Activated CD8-positive, alpha-beta memory T cell treated with anti-CD3 and anti-CD28 coated beads for 48 hours (primary cell): ENCODE measurements at regions not wholly inside any gene's neighbourhood (a gene's known extent, or its start where the extent isn't known, plus 50 kb on each side); places are given as distances from the start of the nearest gene placed in this dataset.
A peak's percentile ranks its signal among the peaks of the same experiment; 100 is the strongest.
"Not testable (repeated sequence)": the region's sequence is repeated elsewhere in the genome, so short reads cannot be mapped to it uniquely, and the experiment has no call there.

Source experiments
- DNase-seq, 3 experiments: peaks; one replicate each; pipeline ENCODE4 v3.0.0-alpha.2; 2020; ENCODE audit warnings: low read depth in 2 of 3, low spot score in 2 of 3

DNA sequence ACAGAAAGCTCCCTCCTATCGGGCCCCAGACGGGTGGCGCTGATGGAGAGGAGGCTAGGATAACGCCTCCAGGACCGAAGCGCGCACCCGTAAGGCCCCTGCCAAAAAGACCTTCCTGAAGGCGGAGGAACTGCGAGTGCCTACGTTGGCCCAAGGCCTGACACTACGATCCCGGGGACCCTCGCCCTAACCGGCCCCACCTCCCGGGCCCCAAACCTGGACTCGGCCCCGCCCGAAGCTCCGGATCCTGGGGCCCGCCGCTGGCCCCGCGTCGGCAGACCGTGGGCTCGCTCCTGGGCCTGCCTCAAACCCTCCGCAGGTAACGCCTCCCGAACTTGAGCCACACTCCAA lies 53.6 kb upstream of the ROPN1B start:
- peak in 1 of 3 experiments; percentile 3 for DNase-seq

DNA sequence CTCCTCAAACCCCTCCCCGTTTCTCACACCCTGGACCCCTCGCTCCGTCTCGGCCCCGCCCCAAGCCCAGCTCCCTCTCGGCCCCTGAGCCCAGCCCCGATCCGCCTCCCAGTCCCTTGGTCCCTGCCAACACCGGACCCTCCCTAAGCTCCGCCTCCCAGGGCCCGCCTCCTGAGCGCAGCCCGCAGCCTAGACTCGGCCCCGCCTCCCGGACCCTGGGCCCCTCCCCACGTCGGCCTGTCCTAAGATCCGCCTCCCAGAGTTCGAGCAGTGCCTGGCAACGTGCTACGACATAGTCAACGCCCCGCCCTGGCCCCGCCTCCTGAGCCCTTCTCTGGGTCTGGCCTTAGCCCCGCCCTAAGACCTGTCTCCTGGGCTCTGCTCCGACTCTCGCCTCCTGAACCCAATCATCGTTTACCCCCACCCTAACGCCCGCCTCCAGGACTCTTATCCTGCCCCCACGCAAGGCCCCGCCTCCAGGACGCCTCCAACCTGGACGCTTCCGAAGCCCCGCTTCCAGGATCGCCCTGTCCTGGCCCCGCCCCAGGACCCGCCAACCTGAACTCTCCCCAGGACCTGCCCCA lies 53.1 kb upstream of the ROPN1B start:
- peak; percentile 86 to 98 (median 93) for DNase-seq

DNA sequence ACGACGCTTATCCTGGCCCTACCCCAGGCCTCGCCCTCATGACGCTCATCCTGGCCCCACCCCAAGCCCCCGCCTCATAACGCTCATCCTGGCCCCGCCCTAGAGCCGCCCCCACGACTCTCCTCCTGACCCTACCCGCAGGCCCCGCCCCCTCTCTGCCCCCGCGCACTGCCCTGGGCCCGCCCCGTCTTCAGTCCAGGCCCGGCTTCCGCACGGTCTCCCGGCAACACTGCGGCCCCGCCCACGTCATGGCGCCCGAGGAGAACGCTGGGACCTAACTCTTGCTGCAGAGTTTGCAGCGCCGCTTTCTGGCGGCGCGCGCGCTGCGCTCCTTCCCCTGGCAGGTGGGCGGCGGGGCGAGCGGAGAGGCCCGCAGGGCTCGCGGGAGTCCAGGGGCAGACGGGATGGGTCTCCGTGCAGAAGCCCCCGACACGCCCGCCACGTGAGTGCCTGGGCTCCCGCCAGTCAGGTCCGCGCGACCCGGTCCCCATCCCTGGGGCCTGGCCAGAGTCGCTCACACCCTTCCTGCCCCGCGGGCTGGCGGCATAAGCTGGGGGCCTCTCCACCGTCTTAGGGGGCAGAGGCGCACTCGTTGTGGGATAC lies 52.5 kb upstream of the ROPN1B start:
- DNase-seq, result peak in 2 of 3 experiments; percentile 81 to 87

DNA sequence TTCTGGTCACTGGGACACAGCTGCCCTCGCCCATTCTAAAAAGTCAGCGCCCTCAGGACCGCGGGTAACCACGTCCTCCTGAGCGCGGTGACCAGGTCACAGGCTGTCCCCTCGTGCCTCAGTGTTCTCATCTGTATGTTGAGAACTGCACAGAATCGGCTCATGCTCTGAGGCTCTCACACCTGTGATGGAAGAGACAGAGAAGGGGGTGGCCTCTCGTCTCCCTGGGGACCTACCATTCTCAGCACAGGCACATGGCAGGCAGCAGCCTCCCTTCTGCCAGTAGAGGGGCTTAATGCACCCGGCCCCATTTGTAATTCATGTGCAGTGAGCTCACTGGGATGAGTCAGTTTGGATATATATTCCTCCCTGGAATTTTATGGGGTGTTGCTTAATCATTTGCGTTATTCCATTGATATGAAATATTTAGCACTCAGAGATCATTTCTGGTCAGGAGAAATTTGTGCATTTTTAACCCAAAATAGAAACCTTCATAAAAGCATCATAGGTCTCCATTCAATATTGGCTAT lies 51.9 kb upstream of the ROPN1B start:
- peak in 1 of 3 experiments; percentile 6 for DNase-seq

DNA sequence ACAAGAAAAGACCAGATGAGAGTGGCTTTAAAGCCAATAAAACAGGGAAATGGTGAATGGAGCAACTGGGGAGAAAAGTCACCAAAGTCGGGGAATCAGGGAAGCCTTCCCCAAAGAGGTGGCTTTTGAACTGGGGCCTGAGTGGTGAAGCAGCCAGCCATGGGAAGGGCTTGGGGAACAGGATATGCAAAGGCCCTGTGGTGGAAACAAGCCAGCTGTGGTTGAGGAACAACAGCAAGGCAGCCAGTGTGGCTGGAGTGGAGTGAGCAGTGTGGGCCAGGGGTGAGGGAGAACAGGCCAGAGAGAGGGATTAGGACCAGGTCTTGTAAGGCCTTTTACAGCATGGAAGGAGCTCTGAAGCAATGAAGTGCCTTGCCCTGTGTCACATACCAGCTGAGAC lies 51.0 kb upstream of the ROPN1B start:
- not testable (repeated sequence) for DNase-seq

DNA sequence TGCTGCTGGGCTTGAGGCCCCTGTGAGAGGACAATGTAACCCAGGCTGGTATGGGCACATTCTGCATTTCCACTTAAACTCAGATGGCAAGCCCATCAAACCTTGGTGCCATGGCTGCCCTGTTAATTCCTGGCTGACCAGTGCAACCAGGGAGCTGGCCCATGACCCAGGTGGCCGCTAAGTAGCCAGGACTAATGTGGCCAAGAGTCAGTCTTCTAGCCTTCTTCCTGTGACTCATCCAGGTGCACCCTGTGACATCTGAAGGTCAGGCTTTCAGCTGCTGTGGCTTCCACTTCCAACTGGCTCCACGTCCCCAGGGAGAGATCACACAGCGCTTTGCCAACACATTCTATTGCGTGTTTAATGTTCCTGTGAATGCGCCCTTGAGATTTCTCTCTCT lies 50.5 kb upstream of the ROPN1B start:
- not testable (repeated sequence) for DNase-seq

DNA sequence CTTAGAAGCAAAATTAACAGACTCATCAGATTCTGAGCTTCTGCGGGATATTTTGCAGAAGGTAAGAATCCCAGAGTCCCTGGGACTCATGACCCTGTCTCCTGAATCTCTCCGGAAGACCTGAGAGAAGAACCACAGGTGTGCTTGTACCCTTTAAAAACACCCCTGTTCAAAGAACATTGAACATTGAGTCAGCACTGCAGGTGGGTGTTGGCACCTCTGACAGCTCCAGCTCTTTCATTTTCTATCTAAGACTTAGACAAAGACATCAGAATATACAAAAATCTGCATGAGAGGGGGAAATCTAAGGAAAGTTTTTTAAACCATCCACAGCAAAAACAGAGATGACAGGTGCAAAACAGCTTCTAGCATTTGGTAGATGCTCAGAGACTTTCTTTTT lies 50.1 kb upstream of the ROPN1B start:
- not testable (repeated sequence) for DNase-seq
